Neuronal stem cell (in vitro differentiated cells): ENCODE measurements at regions not wholly inside any gene's neighbourhood (a gene's known extent, or its start where the extent isn't known, plus 50 kb on each side); places are given as distances from the start of the nearest gene placed in this dataset.

Experiments used
- DNase-seq: peaks from one replicate; pipeline ENCODE4 v3.0.0-alpha.2; 2013; ENCODE audit warnings: low spot score
- H2AFZ ChIP-seq: one replicate; pipeline ENCODE4 v1.6.1; 2013; ENCODE audit warnings: mild to moderate bottlenecking, low read length, inconsistent platforms
- H2AK5ac ChIP-seq: 2 replicates; pipeline ENCODE4 v1.6.1; 2013; ENCODE audit warnings: low read depth, mild to moderate bottlenecking, inconsistent platforms, low read length, moderate library complexity, mixed read lengths
- H2BK120ac ChIP-seq: 2 replicates; pipeline ENCODE4 v1.6.1; 2013; ENCODE audit warnings: low read depth, mild to moderate bottlenecking, inconsistent platforms, low read length, moderate library complexity, mixed read lengths
- H2BK12ac ChIP-seq: one replicate; pipeline ENCODE4 v1.6.1; 2013; ENCODE audit warnings: low read length, inconsistent platforms
- H2BK15ac ChIP-seq: 2 replicates; pipeline ENCODE4 v1.6.1; 2013; ENCODE audit warnings: mild to moderate bottlenecking, low read length, inconsistent platforms, mixed read lengths
- H2BK5ac ChIP-seq: one replicate; pipeline ENCODE4 v1.6.1; 2013; ENCODE audit warnings: inconsistent platforms, mild to moderate bottlenecking, low read length, moderate library complexity
- H3K14ac ChIP-seq: one replicate; pipeline ENCODE4 v1.6.1; 2013; ENCODE audit warnings: low read length, inconsistent platforms
- H3K18ac ChIP-seq: 2 replicates; pipeline ENCODE4 v1.6.1; 2013; ENCODE audit warnings: low read length, inconsistent platforms
- H3K23ac ChIP-seq: 2 replicates; pipeline ENCODE4 v1.6.1; 2013; ENCODE audit warnings: low read depth, mild to moderate bottlenecking, mixed read lengths, low read length, inconsistent platforms; ENCODE audit not compliant: poor library complexity
- H3K27ac ChIP-seq: replicated peaks from 3 replicates; pipeline ENCODE4 v1.5.1; 2013; ENCODE audit warnings: low read length, inconsistent platforms
- H3K27me3 ChIP-seq, 3 experiments: 2 replicates each; pipeline ENCODE4 v1.6.1; 2013; ENCODE audit warnings: low read length in 3 of 3, mild to moderate bottlenecking in 2 of 3, inconsistent platforms in 1 of 3, low read depth in 1 of 3, mixed read lengths in 1 of 3, moderate library complexity in 1 of 3; ENCODE audit not compliant: control insufficient read depth in 3 of 3, insufficient read depth in 3 of 3
- H3K36me3 ChIP-seq, 2 donors: replicated peaks in 1 of 2; 2 replicates each; pipeline ENCODE4 v1.6.1; 2013; ENCODE audit warnings: low read length in 2 of 2; ENCODE audit not compliant: control insufficient read depth in 2 of 2, insufficient read depth in 2 of 2
- H3K4ac ChIP-seq: 2 replicates; pipeline ENCODE4 v1.6.1; 2013; ENCODE audit warnings: inconsistent platforms, mild to moderate bottlenecking, low read length, moderate library complexity
- H3K4me1 ChIP-seq, 2 donors: 1 replicate in 1 of 2; 2 replicates in 1 of 2; pipeline ENCODE4 v1.6.1; 2013; ENCODE audit warnings: low read length in 2 of 2, low read depth in 1 of 2; ENCODE audit not compliant: control insufficient read depth in 2 of 2, insufficient read depth in 1 of 2
- H3K4me2 ChIP-seq: one replicate; pipeline ENCODE4 v1.6.1; 2013; ENCODE audit warnings: mild to moderate bottlenecking, low read length, inconsistent platforms; ENCODE audit not compliant: insufficient read depth, poor library complexity, severe bottlenecking
- H3K4me3 ChIP-seq, 2 donors: 2 replicates each; pipeline ENCODE4 v1.5.1; 2013; ENCODE audit warnings: low read length in 2 of 2, mild to moderate bottlenecking in 2 of 2, inconsistent platforms in 1 of 2, moderate library complexity in 1 of 2
- H3K79me1 ChIP-seq: one replicate; pipeline ENCODE4 v1.6.1; 2013; ENCODE audit warnings: low read depth, mild to moderate bottlenecking, inconsistent platforms, low read length, moderate library complexity
- H3K9ac ChIP-seq: one replicate; pipeline ENCODE4 v1.6.1; 2013; ENCODE audit warnings: mild to moderate bottlenecking, low read depth, low read length, inconsistent platforms; ENCODE audit not compliant: poor library complexity
- H3K9me3 ChIP-seq, 2 donors: replicated peaks in 1 of 2; 2 replicates each; pipeline versions ENCODE3 to v1.6.1; 2013; ENCODE audit warnings: low read length in 2 of 2, mild to moderate bottlenecking in 2 of 2, inconsistent platforms in 1 of 2, low read depth in 1 of 2, mixed read lengths in 1 of 2, moderate library complexity in 1 of 2; ENCODE audit not compliant: control insufficient read depth in 2 of 2, insufficient read depth in 1 of 2
- H4K8ac ChIP-seq: one replicate; pipeline ENCODE4 v1.6.1; 2013; ENCODE audit warnings: low read depth, mild to moderate bottlenecking, inconsistent platforms, low read length, moderate library complexity
- H4K91ac ChIP-seq: one replicate; pipeline ENCODE4 v1.6.1; 2013; ENCODE audit warnings: low read length, low read depth, mild to moderate bottlenecking, inconsistent platforms; ENCODE audit not compliant: poor library complexity
- WGBS, 2 donors: extraction: QIAGEN DNeasy Blood & Tissue Kit; methylation state at CpG; one replicate each; pipeline ENCODE4 v1.1.7; 2013; ENCODE audit warnings: missing lambda C conversion rate in 2 of 2, mixed read lengths in 1 of 2; ENCODE audit not compliant: insufficient read length in 2 of 2, insufficient replicate concordance in 1 of 2; ENCODE audit errors: extremely low coverage in 2 of 2; 5-methylcytosine and 5-hydroxymethylcytosine counted together

DNA sequence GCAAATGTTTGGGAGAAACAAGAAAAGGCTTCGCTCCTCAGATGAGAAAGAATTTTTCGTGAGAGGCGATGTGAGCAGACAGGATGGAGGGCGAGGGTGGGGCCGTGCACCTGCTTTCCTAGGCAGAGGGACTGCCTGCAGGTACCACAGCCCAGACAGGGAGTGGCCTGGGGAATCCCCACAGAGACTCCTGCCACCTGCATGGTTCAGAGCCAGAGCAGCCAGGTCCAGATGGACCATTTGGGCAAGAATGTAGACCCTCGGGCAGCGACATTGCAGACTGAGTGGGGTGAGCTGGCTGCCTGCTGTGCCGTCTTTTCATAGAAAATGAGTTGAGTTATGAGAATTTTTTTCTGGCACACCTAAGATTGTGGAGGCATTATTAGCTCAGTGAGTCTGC is 216.8 kb downstream of the SNX10 start:
- Histone ChIP-seq H3K79me1 (no peaks in the 10 kb centered on the region), H3K36me3 (no peaks in the 10 kb centered on the region), H3K18ac (peak overlapping the region; percentile 7), H3K23ac (no peak overlapping the region), H3K14ac (no peak overlapping the region), H2BK120ac (no peak overlapping the region), H3K4me2 (no peak overlapping the region), H3K9me3 (no peaks in the 10 kb centered on the region), H3K4me1 (peaks cover 3 to 12% of the 10 kb centered on the region in 2 donors), H4K91ac (no peak overlapping the region), H2BK15ac (no peak overlapping the region), H4K8ac (no peak overlapping the region), H3K4ac (no peak overlapping the region), H2AK5ac (peak overlapping the region; percentile 5), H2AFZ (peak overlapping the region; percentile 26), H2BK12ac (no peak overlapping the region), H3K4me3 (no peak overlapping the region), H3K9ac (no peak overlapping the region), H3K27ac (no peak overlapping the region), H3K27me3 (peaks cover 0 to 7% (median 0%) of the 10 kb centered on the region in 3 experiments), H2BK5ac (no peak overlapping the region)
- no CpG with 5 or more reads among the region's 8 CpGs for WGBS, 2 donors
- DNase-seq, result no peak

DNA sequence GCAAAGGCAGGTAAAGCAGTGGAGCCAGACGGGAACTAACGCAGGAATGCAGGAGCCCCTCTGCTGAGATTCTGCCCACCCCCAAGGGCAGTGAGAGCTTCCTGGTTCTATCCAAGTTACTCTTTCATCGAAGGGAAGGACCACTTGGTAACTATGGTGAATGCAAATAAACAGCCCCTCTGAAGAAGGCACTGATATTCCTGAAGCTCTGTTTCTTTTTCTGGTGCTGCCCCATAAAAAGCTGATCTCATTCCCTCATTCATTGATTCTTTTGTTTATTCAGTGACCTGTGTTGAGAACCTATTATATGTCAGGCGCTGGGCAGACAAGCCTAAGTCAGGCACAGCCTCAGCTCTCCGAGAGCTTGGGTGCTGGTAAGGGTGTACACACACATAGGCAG is 217.3 kb downstream of the SNX10 start:
- Histone ChIP-seq H3K79me1 (no peaks in the 10 kb centered on the region), H3K4me1 (peaks cover 3 to 12% of the 10 kb centered on the region in 2 donors), H3K36me3 (no peaks in the 10 kb centered on the region), H3K4me2 (no peak overlapping the region), H4K91ac (no peak overlapping the region), H2BK5ac (no peak overlapping the region), H2BK12ac (no peak overlapping the region), H3K4me3 (no peak overlapping the region), H3K14ac (no peak overlapping the region), H2AFZ (peak overlapping the region; percentile 26), H3K9me3 (no peaks in the 10 kb centered on the region), H3K4ac (no peak overlapping the region), H3K27ac (no peak overlapping the region), H3K23ac (no peak overlapping the region), H3K27me3 (peaks cover 0 to 7% (median 0%) of the 10 kb centered on the region in 3 experiments), H2AK5ac (peak overlapping the region; percentile 5), H3K9ac (no peak overlapping the region), H2BK120ac (no peak overlapping the region), H4K8ac (no peak overlapping the region), H2BK15ac (no peak overlapping the region), H3K18ac (no peak overlapping the region)
- no peak for DNase-seq
- no CpG with 5 or more reads among the region's 5 CpGs for WGBS, 2 donors

DNA sequence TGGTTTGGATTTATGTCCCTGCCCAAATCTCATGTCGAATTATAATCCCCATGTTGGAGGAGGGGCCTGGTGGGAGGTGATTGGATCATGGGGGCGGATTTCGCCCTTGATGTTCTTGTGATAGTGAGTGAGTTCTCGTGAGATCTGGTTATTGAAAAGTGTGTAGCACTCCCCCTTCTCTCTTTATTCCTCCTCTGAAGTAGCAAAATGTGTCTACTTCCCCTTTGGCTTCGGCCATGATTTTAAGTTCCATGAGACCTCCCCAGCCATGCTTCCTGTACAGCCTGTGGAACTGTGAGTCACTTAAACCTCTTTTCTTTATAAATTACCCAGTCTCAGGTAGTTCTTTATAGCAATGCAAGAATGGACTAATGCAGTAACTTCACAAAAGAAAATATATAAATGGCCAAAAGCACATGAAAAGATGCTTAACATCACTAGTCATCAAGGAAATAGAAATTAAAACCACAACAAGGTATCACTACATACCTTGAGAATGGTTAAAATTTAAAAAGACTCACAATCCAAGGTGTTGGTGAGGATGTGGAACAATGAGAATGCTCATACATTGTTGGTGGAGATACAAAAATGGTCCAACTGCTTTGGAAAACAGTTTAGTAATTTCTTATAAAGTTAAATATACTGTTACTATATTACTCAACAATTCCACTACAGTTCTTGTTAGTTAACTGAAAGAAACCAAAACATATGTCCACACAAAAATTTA is 218.7 kb downstream of the SNX10 start:
- no CpG with 5 or more reads among the region's 5 CpGs for WGBS, 2 donors
- Histone ChIP-seq H3K4me3 (no peak overlapping the region), H3K4ac (no peak overlapping the region), H3K14ac (no peak overlapping the region), H4K91ac (no peak overlapping the region), H2AFZ (no peak overlapping the region), H3K9ac (no peak overlapping the region), H3K9me3 (no peaks in the 10 kb centered on the region), H2BK120ac (no peak overlapping the region), H2BK5ac (no peak overlapping the region), H3K27ac (no peak overlapping the region), H2BK12ac (no peak overlapping the region), H3K27me3 (peaks cover 0 to 4% (median 0%) of the 10 kb centered on the region in 3 experiments), H2AK5ac (no peak overlapping the region), H2BK15ac (no peak overlapping the region), H4K8ac (no peak overlapping the region), H3K36me3 (no peaks in the 10 kb centered on the region), H3K23ac (no peak overlapping the region), H3K79me1 (no peaks in the 10 kb centered on the region), H3K18ac (no peak overlapping the region), H3K4me2 (no peak overlapping the region), H3K4me1 (peaks cover 3 to 12% of the 10 kb centered on the region in 2 donors)
- DNase-seq, result no peak

DNA sequence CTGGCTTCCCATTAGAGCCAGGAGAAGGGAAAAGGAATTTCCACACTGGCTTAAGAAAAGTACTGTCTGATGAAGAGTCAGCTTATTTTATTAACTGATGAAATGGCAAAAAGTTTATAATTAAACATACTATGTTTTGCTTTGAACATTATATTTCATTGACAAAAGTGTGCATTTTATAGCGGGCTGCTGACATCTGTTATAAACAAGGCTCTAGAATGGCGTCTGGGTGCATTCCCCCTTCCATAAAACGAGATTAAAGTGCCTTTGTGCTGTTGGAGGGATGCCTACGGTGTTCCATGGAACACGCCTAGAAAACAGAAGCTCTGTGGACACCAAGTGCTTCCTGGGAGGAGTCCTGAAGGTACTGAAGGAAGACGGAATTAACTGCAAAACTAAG is 220.2 kb downstream of the SNX10 start:
- no peak overlapping the region for H2BK12ac ChIP-seq
- H3K9me3 ChIP-seq, result no peaks in the 10 kb centered on the region
- no peak overlapping the region for H2BK120ac ChIP-seq
- peaks cover 3 to 6% of the 10 kb centered on the region in 2 donors for H3K4me1 ChIP-seq
- no peaks in the 10 kb centered on the region for H3K36me3 ChIP-seq
- H3K4me3 ChIP-seq, result no peak overlapping the region
- H3K14ac ChIP-seq, result no peak overlapping the region
- H3K27ac ChIP-seq, result no peak overlapping the region
- no peaks in the 10 kb centered on the region for H3K79me1 ChIP-seq
- no peak overlapping the region for H2BK5ac ChIP-seq
- no peak overlapping the region for H3K23ac ChIP-seq
- WGBS, 2 donors, result no CpG with 5 or more reads among the region's 6 CpGs
- no peak overlapping the region for H3K18ac ChIP-seq
- H3K4ac ChIP-seq, result no peak overlapping the region
- no peak for DNase-seq
- H4K8ac ChIP-seq, result no peak overlapping the region
- H3K9ac ChIP-seq, result no peak overlapping the region
- no peak overlapping the region for H2AFZ ChIP-seq
- H4K91ac ChIP-seq, result no peak overlapping the region
- H2BK15ac ChIP-seq, result no peak overlapping the region
- no peak overlapping the region for H2AK5ac ChIP-seq
- peaks cover 0 to 4% (median 0%) of the 10 kb centered on the region in 3 experiments for H3K27me3 ChIP-seq
- no peak overlapping the region for H3K4me2 ChIP-seq
